GM19463 (cell line): ENCODE measurements at regions not wholly inside any gene's neighbourhood (a gene's known extent, or its start where the extent isn't known, plus 50 kb on each side); places are given as distances from the start of the nearest gene placed in this dataset.
"Not testable (repeated sequence)": the region's sequence is repeated elsewhere in the genome, so short reads cannot be mapped to it uniquely, and the experiment has no call there.

Experiments used
- ATAC-seq: cut with Tn5 transposase; IDR thresholded peaks from one replicate; pipeline ENCODE4 v1.9.1; 2021; ENCODE audit warnings: mild to moderate bottlenecking, moderate library complexity; ENCODE audit not compliant: unreplicated experiment

DNA sequence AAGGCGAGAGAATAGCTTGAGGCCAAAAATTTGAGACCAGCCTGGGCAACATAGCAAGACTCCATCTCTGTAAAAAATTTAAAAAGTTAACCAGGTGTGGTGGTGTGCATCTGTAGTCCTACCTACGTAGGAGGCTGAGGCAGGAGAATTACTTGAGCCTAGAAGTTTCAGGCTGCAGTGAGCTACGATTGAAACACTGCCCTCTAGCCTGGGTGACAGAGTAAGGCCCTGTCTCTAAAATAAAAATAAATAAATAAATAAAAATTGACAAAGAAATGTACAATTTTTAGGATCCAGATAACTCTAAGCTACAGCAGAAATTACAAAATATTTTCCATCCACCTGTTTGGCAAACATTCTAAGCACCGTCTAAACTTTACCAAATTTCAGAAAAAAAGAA lies 941.0 kb upstream of the ADGRB3 start:
- no peak for ATAC-seq

DNA sequence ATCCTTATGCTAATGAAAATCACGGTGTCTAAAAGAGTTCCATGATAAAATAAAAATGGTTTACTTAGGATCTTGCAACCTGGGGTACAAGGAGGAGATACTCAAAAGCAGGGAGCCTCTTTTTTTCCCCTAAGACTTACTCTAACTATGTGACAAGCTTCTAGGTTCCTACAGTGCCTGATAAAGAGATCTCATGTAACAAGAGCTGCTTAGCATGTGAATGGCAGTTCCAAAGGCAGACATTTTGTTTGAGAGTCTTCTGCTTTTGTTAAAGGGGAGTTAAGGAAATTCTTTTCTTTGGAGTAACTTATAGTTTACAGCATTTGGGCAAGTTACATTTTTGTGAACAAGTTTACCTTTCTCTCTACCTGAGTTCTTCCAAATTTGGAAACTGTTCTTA lies 945.8 kb upstream of the ADGRB3 start:
- no peak for ATAC-seq

DNA sequence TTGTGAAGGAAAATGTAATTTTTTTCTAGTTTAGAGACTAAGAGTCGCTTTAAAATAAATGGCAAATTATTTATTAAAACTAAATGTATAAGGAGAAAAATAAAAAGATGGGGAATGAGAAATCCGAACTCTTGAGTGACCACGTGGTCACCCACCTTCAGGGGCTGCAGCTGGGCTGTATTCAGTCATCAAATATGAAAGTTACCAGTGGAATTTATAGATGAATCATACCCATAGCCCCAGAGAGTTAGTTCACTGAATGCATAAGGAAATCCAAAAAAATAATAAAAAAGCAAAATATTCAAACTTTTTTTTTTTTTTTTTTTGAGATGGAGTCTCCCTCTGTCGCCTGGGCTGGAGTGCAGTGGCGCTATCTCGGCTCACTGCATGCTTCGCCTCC lies 947.7 kb upstream of the ADGRB3 start:
- ATAC-seq: no peak

DNA sequence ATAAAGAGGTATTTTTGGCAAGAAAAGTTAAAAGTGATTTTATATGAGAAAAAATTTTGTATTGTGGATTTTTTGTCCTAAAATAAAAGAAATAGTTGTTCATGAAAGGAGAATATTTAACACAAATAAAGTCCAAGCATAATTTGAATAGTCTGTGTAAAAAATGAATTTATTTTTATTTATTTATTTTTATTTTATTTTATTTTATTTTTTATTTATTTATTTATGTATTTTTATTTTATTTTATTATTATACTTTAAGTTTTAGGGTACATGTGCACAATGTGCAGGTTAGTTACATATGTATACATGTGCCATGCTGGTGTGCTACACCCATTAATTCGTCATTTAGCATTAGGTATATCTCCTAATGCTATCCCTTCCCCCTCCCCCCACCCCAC lies 948.9 kb upstream of the ADGRB3 start:
- ATAC-seq: not testable (repeated sequence)

DNA sequence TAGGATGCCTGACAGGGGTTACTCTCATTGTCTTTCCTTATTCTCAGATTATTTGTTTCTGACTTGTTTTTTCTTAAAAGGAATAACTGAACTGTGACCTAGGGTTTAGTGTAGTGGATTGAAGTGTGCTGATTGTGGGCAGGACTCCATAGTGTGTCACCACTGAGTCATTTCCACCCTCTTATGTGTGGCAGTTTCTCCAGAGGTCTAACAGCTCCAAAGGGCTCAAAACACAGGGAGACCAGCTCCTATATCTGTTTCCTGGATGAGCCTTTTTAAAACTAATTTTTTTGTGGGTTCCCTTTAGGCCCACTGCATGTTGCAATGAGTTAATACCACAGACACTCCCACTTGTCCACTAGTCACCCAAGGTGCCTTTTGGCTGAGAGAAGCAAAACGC lies 951.1 kb upstream of the ADGRB3 start:
- ATAC-seq: no peak

DNA sequence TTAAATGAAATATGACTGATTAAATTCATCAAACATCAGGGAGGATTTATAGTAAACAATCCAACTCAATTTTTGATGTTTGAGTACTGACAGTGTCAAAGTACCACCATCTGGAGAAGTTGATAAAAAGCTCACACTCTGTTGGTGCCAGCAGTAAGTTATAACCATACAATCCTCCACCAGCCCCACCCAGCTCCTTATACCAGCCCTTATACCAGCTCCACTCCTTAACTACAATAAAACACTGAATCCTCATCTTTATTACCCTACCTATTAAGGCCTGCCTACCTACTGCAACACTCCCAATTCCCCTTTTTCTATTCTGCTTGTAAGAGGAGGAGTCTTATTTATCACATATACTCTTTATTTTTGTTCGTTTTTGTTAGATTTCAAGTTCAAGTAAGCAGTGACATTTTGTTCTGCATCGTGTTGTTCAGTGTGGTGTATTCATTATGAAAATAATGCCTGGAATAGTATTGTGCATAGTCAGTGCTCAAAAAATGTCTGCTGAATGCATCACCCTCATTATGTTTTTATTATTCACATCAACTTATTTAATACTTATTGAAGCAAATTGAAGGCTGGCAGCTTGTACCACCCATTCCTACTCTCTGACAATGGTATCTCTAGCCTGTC lies 954.7 kb upstream of the ADGRB3 start:
- no peak for ATAC-seq

DNA sequence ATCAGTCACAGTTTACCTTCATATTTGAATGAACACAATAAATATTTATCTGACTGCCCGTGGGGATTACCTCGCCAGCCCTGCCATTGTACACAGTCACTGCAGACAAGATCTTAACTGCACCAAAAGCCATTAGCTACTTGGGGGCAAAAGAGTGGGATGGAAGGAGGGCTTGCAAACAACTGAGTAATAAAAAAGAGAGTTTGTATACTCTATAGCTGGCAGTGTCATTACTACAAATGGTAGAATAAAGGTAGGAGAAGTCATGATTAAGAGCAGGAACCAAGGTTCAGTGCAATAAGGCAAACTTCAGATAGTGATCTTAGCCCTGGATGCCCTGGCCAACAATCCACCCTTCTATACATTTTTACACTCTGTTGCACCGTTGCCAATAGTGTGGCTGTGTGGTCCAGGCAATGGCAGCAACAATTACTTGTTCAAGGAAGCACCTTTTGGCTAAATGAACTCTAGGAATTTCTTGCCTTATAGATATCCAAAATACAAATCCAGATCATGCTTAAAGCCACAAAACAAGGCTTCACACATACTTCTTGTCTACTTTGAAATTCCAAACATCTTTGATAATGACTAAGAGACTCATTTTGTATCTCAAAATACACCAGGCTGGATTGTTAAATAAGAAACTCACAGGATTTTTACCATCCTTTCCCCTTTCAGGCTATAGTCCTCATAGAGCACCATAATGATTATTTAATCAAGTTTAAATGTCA lies 955.4 kb upstream of the ADGRB3 start:
- no peak for ATAC-seq

DNA sequence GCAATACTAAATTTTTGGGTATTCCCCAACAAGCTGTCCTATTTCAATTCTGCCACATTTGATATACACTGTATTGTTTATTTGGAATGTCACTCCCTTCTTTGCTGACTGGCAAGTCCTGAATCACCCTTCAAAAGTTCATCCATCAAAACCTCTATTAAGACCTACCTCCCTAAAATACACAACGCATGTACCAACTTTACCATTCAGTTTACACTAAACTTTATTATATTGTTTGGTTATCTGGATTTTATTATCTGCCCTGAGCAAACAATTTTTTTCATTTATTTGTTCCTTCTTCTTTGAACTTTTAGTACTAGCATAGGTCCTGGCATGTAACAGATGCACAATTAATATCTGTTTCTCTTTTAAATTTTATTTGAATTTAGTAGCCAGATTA lies 958.2 kb upstream of the ADGRB3 start:
- no peak for ATAC-seq

DNA sequence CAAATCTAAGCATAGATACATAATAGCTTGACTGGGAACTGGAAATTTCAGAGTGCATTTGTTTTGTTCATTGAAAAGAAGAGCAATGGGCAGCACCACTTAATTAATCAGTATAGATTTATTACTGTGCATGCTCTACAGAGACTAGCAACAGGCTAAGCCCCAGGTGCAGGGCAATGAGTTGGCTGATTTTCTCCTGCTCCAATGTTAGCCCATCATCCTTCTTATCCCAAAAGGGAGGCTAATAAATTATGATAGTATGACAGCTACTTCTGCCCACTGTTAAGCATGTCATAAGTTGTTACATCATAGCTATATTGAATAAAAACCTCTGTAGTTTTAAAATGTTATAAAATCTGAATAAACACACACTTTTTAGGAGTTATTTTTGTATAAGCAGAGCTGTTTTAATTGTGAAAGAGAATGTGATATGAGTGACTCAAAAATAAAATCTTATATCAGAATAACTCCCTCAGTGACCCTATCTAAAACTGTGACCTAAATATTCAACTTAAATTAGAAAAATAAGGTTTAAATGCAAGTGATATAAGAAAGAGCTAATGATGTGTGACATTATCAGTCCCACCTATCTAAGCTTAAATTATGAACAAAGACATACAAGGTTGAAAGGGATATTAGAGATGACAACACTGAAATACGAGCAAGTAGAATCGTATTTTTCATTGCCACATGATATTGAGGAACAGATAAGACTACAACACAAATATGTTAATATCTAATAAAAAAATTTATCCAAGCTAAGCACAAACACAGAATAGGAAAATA lies 967.3 kb upstream of the ADGRB3 start:
- no peak for ATAC-seq

DNA sequence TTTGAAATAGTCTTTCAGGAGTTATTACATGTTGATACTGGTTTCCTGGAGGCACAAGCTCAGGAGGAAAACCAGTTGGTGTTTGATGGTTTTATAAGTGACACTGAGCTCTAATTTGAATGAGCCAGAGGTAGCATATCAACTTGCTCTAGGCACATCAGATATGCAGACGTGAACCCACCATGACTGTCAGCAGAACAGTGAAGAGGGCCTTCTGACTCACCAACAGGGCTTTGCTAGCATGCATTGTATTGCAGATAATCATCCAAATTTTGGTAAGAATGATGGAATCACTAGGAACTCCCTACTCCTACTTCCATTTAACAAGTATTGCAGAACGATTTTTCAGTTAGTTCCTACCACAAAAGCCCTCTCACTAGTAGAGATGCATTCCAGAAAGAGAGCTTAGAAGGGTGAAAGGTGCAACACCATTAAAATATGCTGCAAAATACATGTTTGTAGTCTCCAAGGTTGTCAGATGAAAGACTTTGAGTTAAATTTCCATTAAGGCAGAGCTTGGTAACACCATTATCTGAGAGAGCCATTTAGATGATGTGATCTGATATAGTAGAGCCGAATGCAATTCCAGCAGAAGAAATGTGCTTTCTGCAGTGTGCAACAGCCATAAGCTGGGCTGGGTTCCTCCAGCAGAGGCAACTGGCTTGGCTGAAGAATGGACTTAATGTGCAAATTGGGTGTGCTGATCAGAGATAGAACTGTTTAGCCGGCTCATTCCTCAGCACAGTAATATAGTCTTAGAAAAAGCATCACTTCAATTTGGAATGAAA lies 968.7 kb upstream of the ADGRB3 start:
- no peak for ATAC-seq

DNA sequence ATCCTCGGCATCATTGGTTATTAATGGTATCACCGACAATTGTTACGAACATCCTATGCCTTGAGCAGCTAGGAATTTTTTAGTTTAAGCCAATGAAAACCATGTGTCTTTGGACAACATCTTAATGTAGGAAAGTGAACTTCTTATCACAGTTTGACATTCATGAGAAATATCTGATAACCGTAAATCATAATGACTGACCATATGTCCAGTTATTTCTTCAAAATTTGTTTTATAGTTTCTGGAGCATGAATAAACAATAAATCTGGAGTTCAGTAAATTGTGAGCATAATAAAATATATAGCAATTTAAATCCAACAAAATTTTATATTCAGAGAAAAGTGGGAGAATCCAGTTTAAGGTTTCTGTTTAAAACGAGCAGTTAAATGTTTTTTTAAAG lies 970.1 kb upstream of the ADGRB3 start:
- ATAC-seq: no peak

DNA sequence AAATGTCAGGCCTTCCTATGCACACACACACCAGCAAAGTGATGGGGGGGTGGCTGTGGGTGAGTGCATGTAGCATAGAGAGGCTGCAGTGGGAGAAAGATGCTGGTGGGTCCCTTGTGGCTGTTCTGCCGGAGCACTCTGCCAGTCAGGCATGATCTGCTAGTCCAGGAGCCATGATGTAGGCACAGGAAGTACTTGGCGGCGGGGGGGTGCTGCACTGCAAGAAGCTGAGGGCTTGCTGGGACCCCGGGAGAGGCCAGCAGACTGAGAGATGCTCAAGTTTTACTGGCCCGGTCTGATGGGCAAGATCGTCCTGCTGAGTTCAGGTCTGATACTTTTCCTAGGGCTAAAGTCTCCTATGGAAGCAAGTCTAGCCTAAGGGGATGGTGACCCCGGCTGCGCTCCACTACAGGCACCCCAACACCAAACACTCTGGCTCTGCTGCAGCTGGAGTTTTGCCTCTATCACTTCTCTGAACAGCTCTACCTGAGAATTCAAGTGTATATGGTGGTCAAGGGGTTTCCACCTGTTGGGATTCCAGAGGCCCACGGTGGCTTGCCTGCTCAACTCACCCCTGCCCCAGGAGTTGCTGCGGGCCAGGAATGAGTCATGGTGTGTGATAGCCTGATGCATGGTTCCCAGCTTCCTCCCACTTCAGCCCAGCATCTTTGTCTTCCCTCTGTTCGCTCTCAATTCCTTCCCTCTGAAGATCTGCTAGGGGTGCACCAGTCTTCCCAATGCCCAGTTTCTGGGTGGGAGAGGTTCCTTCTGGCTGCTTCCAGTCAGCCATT lies 971.8 kb upstream of the ADGRB3 start:
- no peak for ATAC-seq

DNA sequence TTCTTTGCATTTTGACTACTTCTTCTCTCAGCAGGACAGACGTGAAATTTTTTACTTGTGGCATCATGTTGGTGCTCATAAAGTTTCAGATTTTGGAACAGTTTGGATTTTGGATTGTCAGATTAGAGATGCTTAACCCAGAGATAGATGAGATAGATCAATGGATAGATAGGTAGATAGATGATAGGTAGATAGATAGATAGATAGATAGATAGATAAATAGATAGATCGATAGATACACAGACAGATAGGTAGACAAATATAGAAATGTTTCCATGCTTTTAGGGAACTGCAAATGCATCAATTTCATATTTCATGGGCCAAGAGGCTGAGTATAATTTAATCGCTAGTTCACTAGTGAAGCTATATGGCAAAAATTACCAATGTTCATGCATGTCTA lies 981.5 kb upstream of the ADGRB3 start:
- no peak for ATAC-seq

DNA sequence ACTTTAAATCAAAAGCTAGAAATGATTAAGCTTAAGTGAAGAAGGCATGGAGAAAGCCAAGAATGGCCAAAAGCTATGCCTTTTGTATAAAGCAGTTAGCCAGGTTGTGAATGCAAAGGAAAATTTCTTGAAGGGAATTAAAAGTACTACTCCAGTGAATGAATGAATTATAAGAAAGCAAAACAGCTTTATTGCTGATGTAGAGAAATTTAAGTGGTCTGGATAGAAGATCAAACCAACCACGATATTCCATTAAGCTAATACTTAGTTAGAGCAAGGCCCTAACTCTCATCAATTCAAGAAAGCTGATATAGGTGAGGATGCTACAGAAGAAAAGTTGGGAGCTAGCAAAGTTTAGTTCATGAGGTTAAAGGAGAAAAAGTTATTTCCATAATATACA lies 988.5 kb upstream of the ADGRB3 start:
- ATAC-seq: no peak

DNA sequence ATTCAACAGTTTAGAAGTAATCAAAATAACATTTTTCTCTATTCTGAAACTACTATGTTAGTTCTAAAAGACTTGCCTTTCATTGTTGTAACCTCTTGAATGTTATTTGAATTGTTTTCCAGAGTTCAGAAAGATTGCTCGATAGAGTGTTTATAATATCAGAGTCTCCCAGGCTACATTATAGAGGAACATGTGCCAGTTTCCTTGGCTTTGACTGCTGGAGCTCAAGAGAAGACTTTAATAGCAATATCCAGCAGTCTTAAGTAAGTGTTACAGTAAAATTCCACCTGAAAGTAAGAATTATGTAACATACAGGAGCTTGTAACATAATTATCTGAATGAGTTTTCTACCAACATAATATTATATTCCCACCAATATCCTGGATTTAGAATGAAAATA lies 991.8 kb upstream of the ADGRB3 start:
- ATAC-seq: no peak

DNA sequence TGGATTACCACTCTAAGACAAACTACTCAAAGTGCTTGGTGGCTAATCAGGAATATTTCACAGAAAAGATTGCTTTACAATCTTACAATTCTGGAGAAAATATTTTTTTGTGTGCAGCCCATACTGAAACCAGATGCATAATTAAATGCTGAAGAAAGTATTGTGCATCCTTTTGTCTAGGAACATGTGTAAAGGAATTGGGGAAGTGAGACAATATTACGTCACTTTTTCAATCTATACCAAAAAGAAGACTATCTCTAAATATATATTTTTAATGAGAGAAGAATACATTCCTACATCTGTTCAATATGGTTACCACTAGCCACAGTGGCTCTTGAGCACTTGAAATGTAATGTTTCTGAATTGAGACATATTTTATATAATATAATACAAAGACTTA lies 992.5 kb upstream of the ADGRB3 start:
- ATAC-seq: no peak

DNA sequence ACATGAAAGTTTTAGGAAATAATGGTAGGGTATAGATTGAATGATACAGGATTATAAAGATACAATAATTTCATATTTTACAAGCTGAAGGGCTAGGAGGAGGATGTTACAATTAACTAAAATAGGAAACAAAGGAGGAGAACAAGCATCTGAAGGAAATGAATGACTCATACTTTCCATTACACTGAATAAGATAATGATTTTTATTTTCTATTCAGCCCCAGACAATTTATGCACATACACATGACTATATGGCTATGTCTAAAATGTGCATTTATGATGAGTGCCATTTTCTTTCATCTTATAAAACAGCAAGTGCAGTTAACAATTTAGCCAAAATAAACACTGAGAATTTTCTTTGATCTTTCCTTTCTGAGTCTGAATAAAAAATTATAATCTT lies 994.6 kb upstream of the ADGRB3 start:
- no peak for ATAC-seq

DNA sequence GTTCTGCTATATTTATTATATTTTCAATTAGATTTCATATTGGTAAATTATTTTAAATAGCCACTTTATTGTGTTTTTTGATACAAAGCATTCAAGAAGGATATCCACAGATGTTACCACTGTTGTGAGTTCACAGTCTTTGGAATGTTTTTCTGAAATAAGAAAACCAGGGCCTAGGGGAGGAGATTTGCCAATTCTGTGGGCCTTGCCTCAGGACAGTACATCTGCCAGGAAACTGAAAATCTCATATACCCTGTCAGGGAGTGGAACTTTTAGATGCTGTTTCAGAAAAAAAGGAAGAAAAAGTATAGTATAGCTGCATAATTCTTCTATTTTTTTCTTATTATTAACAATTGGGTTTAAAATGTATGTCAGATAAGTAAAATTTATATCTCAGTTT lies 995.9 kb upstream of the ADGRB3 start:
- no peak for ATAC-seq

DNA sequence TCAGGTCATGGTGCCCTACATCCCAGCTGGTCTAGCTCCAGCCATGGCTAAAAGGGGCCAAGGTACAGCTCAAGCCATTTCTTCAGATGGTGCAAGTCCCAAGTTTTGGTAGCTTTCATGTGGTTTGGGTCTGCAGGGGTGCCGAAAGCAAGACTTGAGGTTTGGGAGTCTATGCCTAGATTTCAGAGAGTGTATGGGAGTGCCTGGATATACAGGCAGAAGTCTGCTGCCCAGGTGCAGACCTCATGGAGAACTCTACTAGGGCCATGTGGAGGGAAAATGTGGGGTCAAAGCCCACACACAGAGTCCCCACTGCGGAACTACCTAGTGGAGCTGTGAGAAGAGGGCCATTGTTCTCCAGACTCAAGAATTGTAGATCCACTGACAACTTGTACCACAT lies 1000.9 kb upstream of the ADGRB3 start:
- ATAC-seq: no peak

DNA sequence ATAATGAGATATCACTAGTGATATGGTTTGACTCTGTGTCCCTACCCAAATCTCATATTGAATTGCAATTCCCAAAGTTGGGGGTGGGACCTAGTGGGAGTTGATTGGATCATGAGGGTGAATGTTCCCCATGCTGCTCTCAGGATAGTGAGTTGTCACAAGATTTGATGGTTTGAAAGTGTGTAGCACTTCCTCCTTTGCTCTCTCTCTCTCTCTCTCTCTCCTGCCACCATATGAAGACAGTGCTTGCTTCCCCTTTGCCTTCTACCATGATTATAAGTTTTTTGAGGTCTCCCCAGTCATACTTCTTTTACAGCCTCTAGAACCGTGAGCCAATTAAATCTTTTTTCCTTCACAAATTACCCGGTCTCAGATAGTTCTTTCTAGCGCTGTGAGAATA lies 1002.0 kb upstream of the ADGRB3 start:
- ATAC-seq: no peak

DNA sequence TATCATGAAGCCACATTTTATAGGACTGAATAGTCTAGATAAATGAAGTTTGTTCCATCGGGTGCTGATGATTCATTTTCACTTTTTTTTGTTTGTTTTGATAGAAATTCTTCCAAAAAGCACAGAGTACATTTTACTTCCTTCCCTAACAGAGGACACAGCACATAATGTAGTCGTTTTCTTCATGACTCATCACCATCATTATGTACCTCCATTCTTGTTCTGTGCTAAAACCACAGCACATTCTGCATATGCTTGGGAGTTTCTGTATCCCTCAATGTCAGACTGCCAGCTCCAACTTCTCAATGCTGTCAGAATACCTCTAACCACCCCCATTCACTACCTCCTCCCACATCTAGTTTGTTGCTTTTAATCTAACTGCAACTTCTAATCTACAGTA lies 1004.9 kb upstream of the ADGRB3 start:
- no peak for ATAC-seq
